NCI-H2227 (cell line): ENCODE measurements at regions not wholly inside any gene's neighbourhood (a gene's known extent, or its start where the extent isn't known, plus 50 kb on each side); places are given as distances from the start of the nearest gene placed in this dataset.
"Not testable (repeated sequence)": the region's sequence is repeated elsewhere in the genome, so short reads cannot be mapped to it uniquely, and the experiment has no call there.

Experiments used
- DNase-seq: peaks from one replicate; lab custom pipeline; 2025; ENCODE audit not compliant: unreplicated experiment; lab: John Stamatoyannopoulos, UW

- no peak for DNase-seq
Measured at GRCh38 chr11:64428693-64429092, 69.7 kb downstream of the RPS6KA4 start.

- DNase-seq: no peak
Measured at GRCh38 chr11:64429970-64430369, 71.0 kb downstream of the RPS6KA4 start.

- no peak for DNase-seq
Measured at GRCh38 chr11:64430645-64431044, 71.7 kb downstream of the RPS6KA4 start.

DNA sequence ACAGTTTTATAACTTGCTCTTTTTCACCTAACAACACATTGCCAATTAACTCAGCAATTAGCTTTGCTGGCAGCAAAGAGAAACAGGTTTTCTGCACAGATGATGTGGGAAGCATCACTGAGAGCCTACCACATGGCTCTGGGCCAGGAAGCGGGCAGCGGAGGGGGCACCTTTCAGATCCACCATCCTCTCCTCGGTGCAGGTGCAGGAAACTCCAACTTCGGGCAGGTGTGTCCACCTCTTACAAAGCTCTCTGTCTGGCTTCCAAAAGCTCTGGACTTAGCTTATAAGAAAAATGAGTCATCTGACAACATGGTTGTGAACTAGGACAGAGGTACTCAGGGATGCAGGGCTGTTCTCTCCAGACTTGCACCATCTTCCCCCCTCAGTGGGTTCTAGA, 77.0 kb downstream of the RPS6KA4 start:
- no peak for DNase-seq

DNA sequence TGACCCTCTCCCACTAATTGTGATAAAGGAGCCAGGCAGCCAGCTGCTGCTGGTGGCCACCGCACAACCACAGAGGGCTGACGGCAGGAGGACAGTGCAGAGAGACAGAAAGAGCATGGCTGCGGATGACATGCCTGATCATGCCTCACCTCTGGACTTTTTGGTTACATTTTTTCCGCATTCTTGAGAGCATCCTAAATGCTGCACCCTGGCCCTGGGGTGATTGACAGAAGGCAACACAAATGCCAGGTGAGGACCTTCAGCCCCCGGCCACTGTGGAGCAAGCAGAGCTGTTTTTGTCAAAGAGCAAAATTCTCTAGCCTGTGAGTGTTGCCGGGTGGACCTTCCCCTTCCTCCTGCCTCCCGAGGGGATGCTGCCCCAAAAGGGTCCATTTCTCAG, 78.5 kb downstream of the RPS6KA4 start:
- DNase-seq: no peak

DNA sequence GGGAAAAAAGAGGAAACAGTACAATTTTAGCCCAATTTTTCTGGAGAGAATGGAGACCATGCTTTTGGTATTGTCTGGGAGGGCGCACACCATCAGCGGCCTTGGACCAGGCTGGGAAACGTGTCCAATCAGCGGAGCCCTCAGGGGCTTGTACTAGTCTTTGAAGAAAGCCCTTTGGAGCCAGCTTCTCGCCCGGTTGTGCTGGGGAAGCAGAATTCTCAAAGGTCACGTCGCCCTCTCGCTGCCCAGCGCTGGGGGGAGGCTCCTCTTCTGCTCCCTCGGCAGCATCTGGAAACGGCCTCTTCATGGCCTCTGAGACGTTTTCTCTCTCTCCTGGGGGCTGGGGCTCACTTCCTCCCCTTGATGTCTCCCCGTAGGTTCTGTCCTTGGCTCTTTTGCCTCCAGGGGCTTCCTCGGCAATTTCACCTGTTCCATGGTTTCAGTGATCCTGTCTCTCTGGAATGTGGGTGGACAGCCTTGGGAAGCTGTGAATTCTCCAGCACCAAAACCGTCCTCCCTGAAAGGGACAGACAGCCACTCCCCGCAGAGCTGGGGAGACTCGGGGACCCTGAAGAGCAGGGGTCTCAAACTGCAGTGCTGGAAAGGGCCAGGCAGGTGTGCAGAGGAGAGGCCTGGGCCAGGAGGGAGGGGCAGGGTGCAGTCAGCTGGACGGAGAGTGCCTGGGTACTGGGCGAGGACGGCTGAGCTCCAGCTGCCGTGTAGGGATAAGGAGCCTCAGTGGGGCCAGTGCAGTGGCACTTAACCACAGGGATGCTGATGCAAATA, 80.2 kb downstream of the RPS6KA4 start:
- peak; percentile 24 for DNase-seq

GRCh38 chr11:64439772-64440491, 81.0 kb downstream of the RPS6KA4 start:
- not testable (repeated sequence) for DNase-seq

- no peak for DNase-seq
Measured at GRCh38 chr11:64441127-64441526, 82.2 kb downstream of the RPS6KA4 start.

- DNase-seq: no peak
Measured at GRCh38 chr11:64443001-64443400, 84.0 kb downstream of the RPS6KA4 start.

GRCh38 chr11:64444838-64445441, 86.0 kb downstream of the RPS6KA4 start:
- peak; percentile 24 for DNase-seq

DNA sequence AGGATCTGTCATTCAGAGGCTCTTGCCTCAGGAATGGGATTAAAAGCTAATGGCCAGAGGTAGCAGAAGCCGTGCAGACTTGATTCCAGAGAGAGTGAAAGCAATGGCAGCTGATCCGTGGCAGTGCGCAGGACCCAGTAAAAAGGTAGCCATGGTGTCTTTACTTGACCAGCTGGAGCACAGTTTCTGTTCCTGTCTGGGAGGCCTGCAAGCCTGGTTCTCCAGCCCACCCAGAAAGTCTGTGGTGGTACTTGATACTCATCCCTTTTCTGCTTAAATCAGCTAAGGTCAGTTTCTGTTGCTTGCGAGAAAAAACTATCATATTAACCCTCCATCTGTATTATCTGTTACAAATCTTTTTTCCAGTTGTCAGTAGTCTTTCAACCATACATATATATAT, 86.7 kb downstream of the RPS6KA4 start:
- no peak for DNase-seq

- peak; percentile 64 for DNase-seq
Measured at GRCh38 chr11:64447831-64448598, 89.1 kb downstream of the RPS6KA4 start.

- peak; percentile 88 for DNase-seq
Measured at GRCh38 chr11:64448599-64449380, 89.8 kb downstream of the RPS6KA4 start.

DNA sequence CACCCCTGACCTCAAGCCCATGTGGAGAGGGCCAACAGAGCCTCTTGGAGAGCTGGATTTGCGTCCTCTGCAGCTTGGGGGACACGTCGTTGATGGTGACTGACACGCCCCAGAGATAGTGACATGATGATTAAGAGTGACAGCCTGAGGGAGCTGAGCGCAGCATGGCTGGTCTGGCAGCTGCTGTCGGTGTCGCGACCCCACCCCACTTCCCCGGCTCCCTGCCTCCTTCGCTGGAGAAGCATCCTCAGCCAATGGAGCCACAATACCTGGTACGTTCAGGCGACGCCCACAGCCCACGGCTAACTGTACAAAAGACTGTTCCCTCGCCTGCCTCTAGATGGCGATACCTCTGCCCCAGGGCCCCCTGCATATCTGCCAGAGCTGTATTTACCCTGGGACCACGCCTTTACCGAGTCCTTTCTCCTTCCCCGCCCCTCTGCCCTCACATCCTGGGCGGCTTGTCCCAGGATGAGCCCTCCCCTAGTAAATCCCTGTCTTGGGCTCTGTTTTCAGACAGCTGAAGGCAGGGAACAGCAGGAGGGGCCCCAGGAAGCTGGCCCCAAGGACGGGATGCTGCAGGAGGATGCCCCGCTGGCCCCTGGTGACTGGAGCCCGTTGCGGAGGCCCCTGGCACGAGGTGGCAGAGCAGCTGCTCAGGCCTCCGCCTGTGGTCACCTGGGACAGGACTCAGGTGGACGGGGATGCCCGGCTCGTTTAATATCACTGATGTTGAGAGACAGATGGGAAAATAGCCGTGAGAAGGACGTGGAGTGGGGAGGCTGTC, 90.6 kb downstream of the RPS6KA4 start:
- peak; percentile 90 for DNase-seq

DNA sequence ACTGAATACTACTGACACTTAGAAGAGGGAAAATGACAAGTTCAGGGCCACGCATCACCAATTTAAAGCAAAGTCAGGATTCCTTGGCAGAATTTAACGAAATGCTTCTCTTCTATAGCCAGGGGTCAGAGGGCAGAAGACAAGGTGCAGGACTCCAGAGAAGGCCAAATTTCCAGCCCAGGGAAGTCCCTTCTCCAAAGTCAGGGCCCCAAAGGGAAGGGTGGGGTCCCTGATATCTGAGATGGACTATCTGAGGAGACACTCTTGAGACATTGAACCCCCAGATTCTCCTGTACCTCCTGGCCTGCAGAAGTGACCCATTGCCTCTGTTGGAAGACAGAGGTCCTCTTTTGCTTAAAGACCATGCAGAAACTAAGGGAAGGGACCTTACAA, 91.2 kb downstream of the RPS6KA4 start:
- DNase-seq: no peak

- no peak for DNase-seq
Measured at GRCh38 chr11:64451856-64452255, 92.9 kb downstream of the RPS6KA4 start.

DNA sequence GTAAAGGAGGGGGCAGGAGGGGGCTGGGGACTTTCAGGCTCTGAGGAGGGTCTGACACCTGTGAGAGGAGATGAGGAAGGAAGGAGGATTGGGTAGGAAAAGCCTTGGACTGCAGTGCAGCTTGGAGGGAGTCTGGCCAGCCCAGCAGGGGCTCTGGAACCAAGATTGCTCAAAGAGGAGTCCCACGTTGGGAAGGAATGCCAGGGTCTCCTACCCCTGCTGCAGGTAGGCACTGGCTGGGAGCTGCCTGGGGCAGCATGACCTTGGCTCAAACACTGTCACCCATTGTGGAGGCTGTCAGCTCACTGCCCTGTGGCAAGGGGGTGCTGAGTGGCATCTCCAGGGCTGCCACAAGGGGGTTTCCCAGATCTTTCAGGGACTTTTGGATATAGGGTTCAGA, 94.5 kb downstream of the RPS6KA4 start:
- no peak for DNase-seq

DNA sequence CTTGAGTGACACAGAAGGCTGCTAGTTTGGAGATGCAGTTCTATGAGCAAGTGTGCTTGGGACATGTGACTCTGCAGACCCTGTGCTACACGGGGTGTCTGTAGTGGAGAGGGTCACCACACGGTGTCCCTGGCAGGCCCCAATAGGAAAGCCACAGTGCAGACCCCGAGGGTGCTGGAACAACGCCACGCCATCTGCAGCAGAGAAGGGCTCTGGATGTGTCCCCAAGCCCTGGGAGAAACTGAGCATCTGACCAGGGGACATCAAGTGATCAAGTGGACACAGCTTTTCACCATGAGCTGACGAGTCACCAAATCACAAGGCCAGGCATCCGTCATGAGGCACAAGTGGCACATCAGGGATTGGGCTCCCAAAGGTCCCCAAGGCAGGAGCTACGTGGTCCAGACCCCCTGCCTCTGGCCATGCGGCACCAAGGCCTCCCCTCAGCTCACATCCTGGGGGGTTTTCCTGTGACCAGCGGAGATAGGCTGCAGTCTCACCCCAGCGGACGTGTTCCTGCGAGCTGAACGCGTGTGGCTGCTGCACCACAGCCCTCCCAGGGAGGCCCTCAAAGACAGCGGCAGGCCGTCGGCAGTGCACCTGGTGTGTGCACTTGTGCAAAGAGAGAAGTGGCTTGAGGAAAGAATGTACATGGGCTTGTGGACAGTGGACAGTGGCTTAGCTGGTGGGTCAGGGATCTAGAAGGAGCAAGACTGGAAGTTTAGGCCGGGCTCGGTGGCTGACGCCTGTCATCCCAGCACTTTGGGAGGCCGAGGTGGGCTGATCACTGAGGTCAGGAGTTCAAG, 96.7 kb downstream of the RPS6KA4 start:
- DNase-seq: no peak
